Choroid plexus epithelial cell (primary cell): ENCODE measurements at regions not wholly inside any gene's neighbourhood (a gene's known extent, or its start where the extent isn't known, plus 50 kb on each side); places are given as distances from the start of the nearest gene placed in this dataset.

Experiments
- DNase-seq: peaks from one replicate; pipeline ENCODE4 v3.0.0-alpha.2; 2010; ENCODE audit warnings: low read depth
- H3K4me3 ChIP-seq: 2 replicates; pipeline ENCODE4 v1.5.1; 2011; ENCODE audit warnings: low read depth, mild to moderate bottlenecking, control low read depth, low read length, moderate library complexity
- TF ChIP-seq, protein P1 (sequence below): conservative IDR thresholded peaks from 2 replicates; pipeline ENCODE4 v1.5.1; 2011; ENCODE audit warnings: low read depth, mild to moderate bottlenecking, control low read depth, inconsistent platforms, low read length, moderate library complexity

DNA sequence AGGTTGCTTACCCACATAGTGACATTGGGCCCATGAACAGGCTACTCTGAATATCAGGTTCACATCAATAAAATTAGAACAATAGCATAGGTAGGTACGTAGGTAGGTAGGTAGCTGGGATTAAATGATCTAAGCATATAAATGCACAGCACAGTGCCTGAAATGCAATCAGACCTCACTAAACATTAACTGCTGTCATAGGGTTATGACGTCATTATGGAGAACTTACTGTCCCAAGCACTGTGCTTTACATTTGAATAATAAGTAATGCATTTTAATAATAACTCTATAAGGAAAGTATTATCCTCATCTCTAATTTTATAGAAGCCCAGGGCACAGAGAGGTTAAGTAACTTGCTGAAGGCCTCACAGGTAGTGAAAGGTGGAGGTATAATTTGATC lies 112.5 kb downstream of the RPS24 start:
- no peak overlapping the region for H3K4me3 ChIP-seq

DNA sequence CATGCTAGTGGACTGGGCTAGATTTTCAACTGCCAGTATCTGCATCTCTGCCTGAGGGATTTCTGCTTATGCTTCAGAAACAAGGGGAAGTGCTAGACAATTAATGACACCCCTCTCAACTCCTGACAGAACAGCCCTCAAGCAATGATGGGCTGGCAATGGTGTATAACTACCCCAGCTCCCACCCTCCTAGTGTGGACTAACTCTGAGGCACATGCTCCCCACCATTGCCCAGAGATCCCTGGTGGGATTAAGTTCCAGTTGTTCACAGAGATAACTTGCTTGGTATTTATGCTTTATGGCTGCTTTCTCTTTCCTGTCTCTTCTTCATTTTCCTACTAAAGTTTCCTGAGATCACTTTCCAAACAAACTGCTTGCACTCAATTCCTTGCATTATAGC lies 113.5 kb downstream of the RPS24 start:
- TF ChIP-seq, protein P1, sequence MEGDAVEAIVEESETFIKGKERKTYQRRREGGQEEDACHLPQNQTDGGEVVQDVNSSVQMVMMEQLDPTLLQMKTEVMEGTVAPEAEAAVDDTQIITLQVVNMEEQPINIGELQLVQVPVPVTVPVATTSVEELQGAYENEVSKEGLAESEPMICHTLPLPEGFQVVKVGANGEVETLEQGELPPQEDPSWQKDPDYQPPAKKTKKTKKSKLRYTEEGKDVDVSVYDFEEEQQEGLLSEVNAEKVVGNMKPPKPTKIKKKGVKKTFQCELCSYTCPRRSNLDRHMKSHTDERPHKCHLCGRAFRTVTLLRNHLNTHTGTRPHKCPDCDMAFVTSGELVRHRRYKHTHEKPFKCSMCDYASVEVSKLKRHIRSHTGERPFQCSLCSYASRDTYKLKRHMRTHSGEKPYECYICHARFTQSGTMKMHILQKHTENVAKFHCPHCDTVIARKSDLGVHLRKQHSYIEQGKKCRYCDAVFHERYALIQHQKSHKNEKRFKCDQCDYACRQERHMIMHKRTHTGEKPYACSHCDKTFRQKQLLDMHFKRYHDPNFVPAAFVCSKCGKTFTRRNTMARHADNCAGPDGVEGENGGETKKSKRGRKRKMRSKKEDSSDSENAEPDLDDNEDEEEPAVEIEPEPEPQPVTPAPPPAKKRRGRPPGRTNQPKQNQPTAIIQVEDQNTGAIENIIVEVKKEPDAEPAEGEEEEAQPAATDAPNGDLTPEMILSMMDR: no peak
- DNase-seq: no peak

More for the DNA sequence above, 112.5 kb downstream of the RPS24 start:
- no peak for DNase-seq
- TF ChIP-seq, protein P1: no peak

DNA sequence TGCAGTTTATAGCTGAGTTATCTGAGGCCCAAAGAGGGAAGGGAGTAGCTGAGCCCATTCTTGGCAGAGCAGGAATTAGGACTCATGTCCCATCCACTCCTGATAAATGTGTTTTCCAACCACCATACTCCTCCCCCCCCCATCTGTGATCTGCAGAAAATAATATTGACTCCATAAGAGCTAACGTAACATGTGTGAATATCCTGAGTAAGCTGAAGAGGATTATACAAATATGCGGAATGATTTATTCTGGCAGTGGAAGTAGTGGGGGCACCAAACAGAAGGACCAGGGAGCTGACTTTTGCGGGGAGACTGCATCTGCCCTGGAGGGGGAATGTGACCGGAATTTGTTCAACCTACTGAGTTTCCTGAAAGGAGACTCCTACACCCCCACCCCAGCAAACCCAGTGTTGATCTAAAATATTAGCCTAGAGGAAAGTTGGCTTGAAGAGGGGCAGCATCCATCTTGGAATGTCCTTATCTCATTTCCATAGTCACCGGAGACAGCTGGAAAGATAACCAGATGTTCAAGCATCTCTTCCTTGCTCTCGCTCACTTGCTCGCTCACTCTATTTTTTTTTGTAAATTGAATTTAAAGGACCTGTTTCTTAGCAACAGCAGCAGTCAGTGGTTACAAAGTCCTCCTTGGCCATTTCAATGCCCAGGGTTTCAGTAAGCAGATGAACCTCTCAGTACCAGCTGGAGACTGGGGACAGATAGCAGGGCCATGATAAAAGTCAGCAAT lies 114.7 kb downstream of the RPS24 start:
- no peak for DNase-seq
- H3K4me3 ChIP-seq: no peak overlapping the region
- TF ChIP-seq, protein P1: no peak

More for the DNA sequence above, 113.5 kb downstream of the RPS24 start:
- no peak overlapping the region for H3K4me3 ChIP-seq

DNA sequence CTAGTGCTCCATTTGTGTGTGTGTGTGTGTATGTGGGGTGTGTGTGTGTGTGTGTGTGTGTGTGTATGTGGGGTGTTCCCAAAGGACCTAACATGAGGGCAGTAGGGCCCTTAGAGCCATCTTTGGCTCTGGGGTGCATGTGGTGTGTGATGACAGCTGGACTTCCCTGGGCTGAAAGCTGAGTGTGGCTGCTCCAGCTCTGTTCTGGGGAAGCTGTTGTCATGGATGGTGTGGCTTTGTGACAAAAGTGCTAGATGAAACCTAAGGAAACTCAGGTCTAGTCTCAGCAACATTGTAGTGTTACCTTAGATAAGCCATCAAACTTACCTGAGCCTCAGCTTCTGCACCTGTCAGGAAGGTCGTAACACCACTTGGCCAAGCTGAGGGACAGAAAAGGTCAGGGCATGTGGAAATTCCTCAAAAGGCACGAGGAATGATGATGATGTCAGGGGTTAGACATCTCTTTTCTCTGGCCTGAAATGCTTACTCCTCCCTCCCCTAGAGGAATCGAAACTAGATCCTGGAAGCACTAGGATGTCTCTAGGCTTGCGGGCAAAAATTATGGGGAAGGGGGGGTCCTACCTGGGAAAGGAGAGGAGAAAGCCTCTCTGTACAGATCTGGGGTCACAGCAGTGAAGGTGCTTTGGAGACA lies 115.4 kb downstream of the RPS24 start:
- H3K4me3 ChIP-seq: no peak overlapping the region
- TF ChIP-seq, protein P1: no peak
- peak; percentile 11 for DNase-seq

DNA sequence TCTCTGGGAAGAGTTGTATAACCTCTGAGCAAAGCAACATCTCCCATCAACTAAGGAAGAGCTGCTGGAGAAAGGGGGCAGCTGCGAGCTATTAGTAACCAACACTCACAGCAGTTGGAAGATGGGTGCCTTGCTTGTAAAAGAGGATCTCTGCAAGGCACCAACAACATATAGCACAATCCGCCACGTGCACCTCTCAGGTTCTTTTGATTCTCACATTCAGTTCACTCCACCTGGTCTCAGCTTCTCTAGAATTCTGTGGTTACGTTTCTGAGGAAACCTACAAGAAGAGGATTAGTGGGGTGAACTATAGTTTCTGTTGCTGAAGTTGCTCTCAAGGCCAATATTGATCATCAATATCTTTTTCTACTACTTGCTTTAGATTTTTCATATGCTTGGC lies 117.1 kb downstream of the RPS24 start:
- no peak overlapping the region for H3K4me3 ChIP-seq
- TF ChIP-seq, protein P1: no peak
- no peak for DNase-seq

DNA sequence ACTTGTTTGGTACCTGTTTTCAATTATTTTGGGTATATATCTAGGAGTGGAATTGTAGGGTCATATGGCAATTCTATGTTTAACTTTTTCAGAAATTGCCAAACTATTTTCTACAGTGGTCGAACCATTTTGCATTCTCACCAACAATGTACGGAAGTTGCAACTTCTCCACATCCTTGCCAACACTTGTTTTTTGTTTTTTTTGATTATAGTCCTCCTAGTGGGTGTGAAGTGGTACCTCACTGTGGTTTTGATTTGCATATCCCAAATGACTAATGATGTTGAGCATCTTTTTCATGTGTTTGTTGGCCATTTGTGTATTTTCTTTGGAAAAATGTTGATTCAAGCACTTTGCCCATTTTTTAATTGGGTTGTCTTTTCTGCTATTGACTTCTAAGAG lies 122.1 kb downstream of the RPS24 start:
- no peak overlapping the region for H3K4me3 ChIP-seq
- TF ChIP-seq, protein P1: no peak
- DNase-seq: no peak
